ENCODE measurements at regions not wholly inside any gene's neighbourhood (a gene's known extent, or its start where the extent isn't known, plus 50 kb on each side); places are given as distances from the start of the nearest gene placed in this dataset.

DNA sequence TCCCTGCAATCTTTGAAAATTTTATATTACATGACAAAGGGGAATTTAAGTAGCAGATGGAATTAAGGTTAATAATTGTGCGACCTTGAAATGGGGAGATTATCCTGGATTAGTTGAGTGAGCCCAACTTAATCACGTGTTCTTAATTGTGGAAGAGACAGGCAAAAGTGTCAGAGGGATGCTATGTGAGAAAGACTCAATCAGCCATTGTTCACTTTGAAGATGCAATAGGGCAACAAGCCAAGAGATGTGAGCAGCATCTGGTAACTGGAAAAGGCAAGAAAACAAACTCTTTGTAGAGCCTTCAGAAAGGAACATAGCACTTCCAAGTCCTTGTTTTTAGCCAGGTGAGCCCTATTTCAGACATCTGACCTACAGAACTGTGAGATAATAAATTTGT, 247.7 kb downstream of the SLITRK1 start:
- H3K9me2 ChIP-seq (ENCODE audit: insufficient read depth, low read length): no peaks in the 10 kb centered on the region
- no peaks in the 10 kb centered on the region for H4K20me1 ChIP-seq (ENCODE audit: insufficient read depth, low read length)
- no peak for TF ChIP-seq EZH2phosphoT487 (IDR thresholded peaks at IDR 0.05; ENCODE audit: borderline replicate concordance, low read depth, low read length)
- TF ChIP-seq, protein P1, sequence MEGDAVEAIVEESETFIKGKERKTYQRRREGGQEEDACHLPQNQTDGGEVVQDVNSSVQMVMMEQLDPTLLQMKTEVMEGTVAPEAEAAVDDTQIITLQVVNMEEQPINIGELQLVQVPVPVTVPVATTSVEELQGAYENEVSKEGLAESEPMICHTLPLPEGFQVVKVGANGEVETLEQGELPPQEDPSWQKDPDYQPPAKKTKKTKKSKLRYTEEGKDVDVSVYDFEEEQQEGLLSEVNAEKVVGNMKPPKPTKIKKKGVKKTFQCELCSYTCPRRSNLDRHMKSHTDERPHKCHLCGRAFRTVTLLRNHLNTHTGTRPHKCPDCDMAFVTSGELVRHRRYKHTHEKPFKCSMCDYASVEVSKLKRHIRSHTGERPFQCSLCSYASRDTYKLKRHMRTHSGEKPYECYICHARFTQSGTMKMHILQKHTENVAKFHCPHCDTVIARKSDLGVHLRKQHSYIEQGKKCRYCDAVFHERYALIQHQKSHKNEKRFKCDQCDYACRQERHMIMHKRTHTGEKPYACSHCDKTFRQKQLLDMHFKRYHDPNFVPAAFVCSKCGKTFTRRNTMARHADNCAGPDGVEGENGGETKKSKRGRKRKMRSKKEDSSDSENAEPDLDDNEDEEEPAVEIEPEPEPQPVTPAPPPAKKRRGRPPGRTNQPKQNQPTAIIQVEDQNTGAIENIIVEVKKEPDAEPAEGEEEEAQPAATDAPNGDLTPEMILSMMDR (conservative IDR thresholded peaks at IDR 0.05; ENCODE audit: low read length): no peak
- H3K36me3 ChIP-seq (ENCODE audit: insufficient read depth, low read length): no peaks in the 10 kb centered on the region
- H3K9me3 ChIP-seq (ENCODE audit: low read length): no peaks in the 10 kb centered on the region
- no peak overlapping the region for H3K4me2 ChIP-seq (ENCODE audit: low read length)
- ChIA-PET CTCF (ENCODE audit: unreplicated experiment) (no interaction called here), POLR2A (no interaction called here)
- H3K27ac ChIP-seq (ENCODE audit: low read depth, low read length, poor library complexity, severe bottlenecking): no peak overlapping the region
- no peaks in the 10 kb centered on the region for H3K4me1 ChIP-seq (ENCODE audit: insufficient read depth, low read length, poor library complexity, severe bottlenecking)
- no peak overlapping the region for H3K4me3 ChIP-seq (ENCODE audit: low read depth, low read length, poor library complexity, severe bottlenecking)
- BruUV-seq (replicated peaks): no TSS peak
- no peak for DNase-seq (ENCODE audit: low spot score)
- intact Hi-C loops (cut with micrococcal nuclease; ENCODE audit: unreplicated experiment): no loop called here
- no peak overlapping the region for H2AFZ ChIP-seq (ENCODE audit: low read length)
- no peaks in the 10 kb centered on the region for H3K79me2 ChIP-seq (ENCODE audit: insufficient read depth, low read depth, low read length)

DNA sequence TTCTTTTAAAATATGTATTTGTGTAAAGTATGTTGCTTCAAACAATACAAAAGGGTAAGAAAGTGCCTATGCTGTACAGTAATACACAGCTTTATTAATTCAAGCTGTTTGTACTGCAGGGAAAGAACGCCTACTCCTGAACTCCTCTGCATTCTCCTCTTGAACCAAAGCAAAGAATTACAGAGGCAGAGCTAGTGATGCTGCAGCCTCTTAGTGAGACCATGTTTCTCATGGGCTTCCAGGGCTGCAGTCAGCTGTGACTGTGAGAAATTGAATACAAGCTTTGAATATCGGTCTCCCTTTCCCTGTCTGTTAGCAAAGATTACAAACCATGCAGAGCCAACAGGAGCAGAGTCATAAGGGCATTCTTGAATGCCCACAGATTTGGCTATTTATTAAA, 248.5 kb downstream of the SLITRK1 start:
- H3K9me2 ChIP-seq (ENCODE audit: insufficient read depth, low read length): no peaks in the 10 kb centered on the region
- ChIA-PET CTCF (ENCODE audit: unreplicated experiment) (no interaction called here), POLR2A (no interaction called here)
- no peak for DNase-seq (ENCODE audit: low spot score)
- no peaks in the 10 kb centered on the region for H3K4me1 ChIP-seq (ENCODE audit: insufficient read depth, low read length, poor library complexity, severe bottlenecking)
- H3K9me3 ChIP-seq (ENCODE audit: low read length): no peaks in the 10 kb centered on the region
- H3K4me3 ChIP-seq (ENCODE audit: low read depth, low read length, poor library complexity, severe bottlenecking): no peak overlapping the region
- intact Hi-C loops (cut with micrococcal nuclease; ENCODE audit: unreplicated experiment): no loop called here
- BruUV-seq (replicated peaks): no TSS peak
- H3K79me2 ChIP-seq (ENCODE audit: insufficient read depth, low read depth, low read length): no peaks in the 10 kb centered on the region
- H2AFZ ChIP-seq (ENCODE audit: low read length): no peak overlapping the region
- H3K4me2 ChIP-seq (ENCODE audit: low read length): no peak overlapping the region
- no peaks in the 10 kb centered on the region for H4K20me1 ChIP-seq (ENCODE audit: insufficient read depth, low read length)
- H3K36me3 ChIP-seq (ENCODE audit: insufficient read depth, low read length): no peaks in the 10 kb centered on the region
- TF ChIP-seq EZH2phosphoT487 (IDR thresholded peaks at IDR 0.05; ENCODE audit: borderline replicate concordance, low read depth, low read length): no peak
- TF ChIP-seq, protein P1 (conservative IDR thresholded peaks at IDR 0.05; ENCODE audit: low read length): no peak
- H3K27ac ChIP-seq (ENCODE audit: low read depth, low read length, poor library complexity, severe bottlenecking): no peak overlapping the region

DNA sequence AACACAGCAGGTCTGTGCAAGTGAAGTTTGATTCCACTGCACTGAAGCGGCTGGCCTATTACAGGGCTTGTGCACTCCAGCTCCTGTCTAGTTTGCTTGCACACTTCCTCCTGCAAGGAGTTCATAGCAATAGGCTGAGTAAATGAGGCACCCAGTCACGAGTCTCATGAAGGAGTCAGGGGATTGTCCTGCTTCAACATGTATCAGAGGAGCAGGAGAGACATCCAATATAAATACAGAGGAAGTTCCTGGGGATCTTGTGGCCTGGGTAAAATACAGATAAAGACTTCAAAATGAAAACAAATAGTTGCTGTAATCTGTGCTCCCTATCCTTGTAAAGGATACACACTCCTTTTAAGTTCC, 259.9 kb downstream of the SLITRK1 start:
- no TSS peak for BruUV-seq (replicated peaks)
- no peaks in the 10 kb centered on the region for H3K9me2 ChIP-seq (ENCODE audit: insufficient read depth, low read length)
- H3K27ac ChIP-seq (ENCODE audit: low read depth, low read length, poor library complexity, severe bottlenecking): no peak overlapping the region
- ChIA-PET POLR2A (no interaction called here), CTCF (ENCODE audit: unreplicated experiment) (no interaction called here)
- H3K79me2 ChIP-seq (ENCODE audit: insufficient read depth, low read depth, low read length): no peaks in the 10 kb centered on the region
- H3K36me3 ChIP-seq (ENCODE audit: insufficient read depth, low read length): no peaks in the 10 kb centered on the region
- H3K4me1 ChIP-seq (ENCODE audit: insufficient read depth, low read length, poor library complexity, severe bottlenecking): no peaks in the 10 kb centered on the region
- H3K4me2 ChIP-seq (ENCODE audit: low read length): no peak overlapping the region
- intact Hi-C loops (cut with micrococcal nuclease; ENCODE audit: unreplicated experiment): no loop called here
- H3K4me3 ChIP-seq (ENCODE audit: low read depth, low read length, poor library complexity, severe bottlenecking): no peak overlapping the region
- no peaks in the 10 kb centered on the region for H4K20me1 ChIP-seq (ENCODE audit: insufficient read depth, low read length)
- TF ChIP-seq, protein P1 (conservative IDR thresholded peaks at IDR 0.05; ENCODE audit: low read length): no peak
- TF ChIP-seq EZH2phosphoT487 (IDR thresholded peaks at IDR 0.05; ENCODE audit: borderline replicate concordance, low read depth, low read length): no peak
- no peak for DNase-seq (ENCODE audit: low spot score)
- H2AFZ ChIP-seq (ENCODE audit: low read length): no peak overlapping the region
- 0 out of 2 replicates have a peak, but pooled peaks cover 6% of the 10 kb centered on the region for H3K9me3 ChIP-seq (ENCODE audit: low read length)
